PFSK-1 (cell line): ENCODE measurements at regions not wholly inside any gene's neighbourhood (a gene's known extent, or its start where the extent isn't known, plus 50 kb on each side); places are given as distances from the start of the nearest gene placed in this dataset.

ENCODE experiments used
- FOXP2 ChIP-seq: optimal IDR thresholded peaks from 2 replicates; pipeline ENCODE3; 2011; ENCODE audit warnings: borderline replicate concordance, control low read depth, inconsistent platforms; ENCODE audit not compliant: insufficient read depth; ENCODE audit errors: extremely low read length, extremely low read depth
- POLR2AphosphoS5 ChIP-seq: IDR thresholded peaks from 2 replicates; pipeline ENCODE4 v1.6.1; 2012; ENCODE audit warnings: low read depth, mild to moderate bottlenecking, control low read depth, low read length, moderate library complexity
- REST ChIP-seq, 2 experiments: IDR thresholded peaks; 2 replicates each; pipeline versions ENCODE4 v1.6.1 to v1.8.0; 2011 to 2012; ENCODE audit warnings: low read depth in 2 of 2, low read length in 2 of 2, control low read depth in 1 of 2, inconsistent platforms in 1 of 2, mild to moderate bottlenecking in 1 of 2, moderate library complexity in 1 of 2; ENCODE audit not compliant: insufficient read depth in 1 of 2
- SIN3A ChIP-seq: IDR thresholded peaks from 2 replicates; pipeline ENCODE4 v1.6.1; 2012; ENCODE audit warnings: mild to moderate bottlenecking, low read length, moderate library complexity, borderline replicate concordance; ENCODE audit not compliant: insufficient read depth
- TAF1 ChIP-seq: IDR thresholded peaks from 2 replicates; pipeline ENCODE4 v1.6.1; 2012; ENCODE audit warnings: low read length, control low read depth, borderline replicate concordance; ENCODE audit not compliant: insufficient read depth

- no peak for TF ChIP-seq SIN3A
- TF ChIP-seq REST (IDR thresholded peaks at IDR 0.05; ENCODE audit: insufficient read depth in 1 of 2, low read depth in 2 of 2, low read length in 2 of 2) = no peak
- no peak for TF ChIP-seq POLR2AphosphoS5
- TF ChIP-seq TAF1 = no peak
- no peak for TF ChIP-seq FOXP2
Measured at GRCh38 chrX:110437686-110438085, 79.0 kb downstream of the RTL9 start.

GRCh38 chrX:110440016-110440805, 81.6 kb downstream of the RTL9 start:
- TF ChIP-seq POLR2AphosphoS5 = no peak
- no peak for TF ChIP-seq FOXP2
- TF ChIP-seq TAF1 = no peak
- no peak for TF ChIP-seq REST (IDR thresholded peaks at IDR 0.05; ENCODE audit: insufficient read depth in 1 of 2, low read depth in 2 of 2, low read length in 2 of 2)
- no peak for TF ChIP-seq SIN3A

- TF ChIP-seq TAF1 (no peak), SIN3A (no peak), REST (IDR thresholded peaks at IDR 0.05; ENCODE audit: insufficient read depth in 1 of 2, low read depth in 2 of 2, low read length in 2 of 2) (no peak), POLR2AphosphoS5 (no peak), FOXP2 (no peak)
Measured at GRCh38 chrX:110442635-110443034, 84.0 kb downstream of the RTL9 start.

GRCh38 chrX:110444996-110445395, 86.3 kb downstream of the RTL9 start:
- TF ChIP-seq TAF1 (no peak), FOXP2 (no peak), POLR2AphosphoS5 (no peak), REST (IDR thresholded peaks at IDR 0.05; ENCODE audit: insufficient read depth in 1 of 2, low read depth in 2 of 2, low read length in 2 of 2) (no peak), SIN3A (no peak)
